GM12874 (cell line): ENCODE measurements at regions not wholly inside any gene's neighbourhood (a gene's known extent, or its start where the extent isn't known, plus 50 kb on each side); places are given as distances from the start of the nearest gene placed in this dataset.

Experiments
- TF ChIP-seq, protein P1 (sequence below): IDR thresholded peaks from 2 replicates; pipeline ENCODE4 v1.5.1; 2011; ENCODE audit warnings: low read depth, mild to moderate bottlenecking, control low read depth, low read length, moderate library complexity; ENCODE audit not compliant: insufficient read depth

DNA sequence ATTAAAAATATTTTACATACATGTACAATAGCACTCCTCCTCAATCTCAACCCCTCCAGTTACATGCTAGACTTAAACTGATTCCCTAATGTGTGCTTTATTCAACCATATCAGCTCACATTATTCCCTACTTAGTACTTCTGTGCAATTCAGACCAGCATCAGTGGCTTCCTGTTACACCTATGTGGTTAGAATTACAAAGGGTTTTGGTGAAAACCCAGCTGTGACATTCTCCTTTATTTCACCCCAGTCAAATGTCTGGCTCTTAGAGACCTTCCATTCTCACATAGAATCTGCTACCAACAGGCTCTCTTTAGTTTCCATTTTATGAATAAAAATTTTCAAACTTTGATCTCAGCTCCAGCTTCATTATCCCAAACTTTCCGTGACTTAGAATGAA lies 85.2 kb upstream of the SLC7A11 start:
- TF ChIP-seq, protein P1, sequence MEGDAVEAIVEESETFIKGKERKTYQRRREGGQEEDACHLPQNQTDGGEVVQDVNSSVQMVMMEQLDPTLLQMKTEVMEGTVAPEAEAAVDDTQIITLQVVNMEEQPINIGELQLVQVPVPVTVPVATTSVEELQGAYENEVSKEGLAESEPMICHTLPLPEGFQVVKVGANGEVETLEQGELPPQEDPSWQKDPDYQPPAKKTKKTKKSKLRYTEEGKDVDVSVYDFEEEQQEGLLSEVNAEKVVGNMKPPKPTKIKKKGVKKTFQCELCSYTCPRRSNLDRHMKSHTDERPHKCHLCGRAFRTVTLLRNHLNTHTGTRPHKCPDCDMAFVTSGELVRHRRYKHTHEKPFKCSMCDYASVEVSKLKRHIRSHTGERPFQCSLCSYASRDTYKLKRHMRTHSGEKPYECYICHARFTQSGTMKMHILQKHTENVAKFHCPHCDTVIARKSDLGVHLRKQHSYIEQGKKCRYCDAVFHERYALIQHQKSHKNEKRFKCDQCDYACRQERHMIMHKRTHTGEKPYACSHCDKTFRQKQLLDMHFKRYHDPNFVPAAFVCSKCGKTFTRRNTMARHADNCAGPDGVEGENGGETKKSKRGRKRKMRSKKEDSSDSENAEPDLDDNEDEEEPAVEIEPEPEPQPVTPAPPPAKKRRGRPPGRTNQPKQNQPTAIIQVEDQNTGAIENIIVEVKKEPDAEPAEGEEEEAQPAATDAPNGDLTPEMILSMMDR: no peak

DNA sequence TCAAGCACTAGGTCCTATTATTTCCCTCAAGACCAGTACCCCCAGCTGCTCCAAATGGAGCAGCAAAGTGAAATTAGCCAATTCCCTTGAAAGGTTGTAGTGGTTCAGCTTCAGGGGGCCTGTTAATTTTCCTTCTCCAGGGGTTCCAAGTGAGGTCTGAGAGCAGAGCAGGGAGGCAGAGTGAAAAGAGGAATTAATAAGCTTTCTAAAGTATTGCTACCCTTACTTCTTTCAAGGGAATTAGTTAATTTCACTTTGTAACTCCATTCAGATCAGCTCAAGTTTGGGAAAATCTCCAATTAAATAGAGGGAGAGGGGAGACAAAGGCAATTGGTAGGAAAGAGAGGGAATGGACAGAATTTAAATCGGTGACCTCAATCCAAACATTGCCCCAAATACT lies 78.7 kb upstream of the SLC7A11 start:
- TF ChIP-seq, protein P1: no peak

DNA sequence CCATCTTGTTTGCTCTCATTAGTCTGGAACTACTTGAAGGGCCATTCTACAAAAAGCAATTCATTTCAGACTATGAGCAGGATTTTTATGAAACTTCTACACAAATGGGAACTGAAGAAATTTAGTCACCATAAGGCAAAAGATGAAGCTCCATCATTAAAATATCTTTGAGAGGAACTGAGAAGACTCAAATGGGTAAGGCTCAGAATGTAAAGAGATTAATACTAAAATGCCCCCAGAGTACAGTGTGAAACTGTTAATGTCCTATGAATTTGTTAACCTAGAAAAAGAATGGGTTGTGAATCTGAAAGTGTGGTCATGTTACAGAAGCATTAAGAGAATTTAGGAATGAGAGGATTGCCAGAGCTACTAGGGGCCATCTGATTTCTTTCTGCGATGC lies 77.9 kb upstream of the SLC7A11 start:
- TF ChIP-seq, protein P1: no peak

DNA sequence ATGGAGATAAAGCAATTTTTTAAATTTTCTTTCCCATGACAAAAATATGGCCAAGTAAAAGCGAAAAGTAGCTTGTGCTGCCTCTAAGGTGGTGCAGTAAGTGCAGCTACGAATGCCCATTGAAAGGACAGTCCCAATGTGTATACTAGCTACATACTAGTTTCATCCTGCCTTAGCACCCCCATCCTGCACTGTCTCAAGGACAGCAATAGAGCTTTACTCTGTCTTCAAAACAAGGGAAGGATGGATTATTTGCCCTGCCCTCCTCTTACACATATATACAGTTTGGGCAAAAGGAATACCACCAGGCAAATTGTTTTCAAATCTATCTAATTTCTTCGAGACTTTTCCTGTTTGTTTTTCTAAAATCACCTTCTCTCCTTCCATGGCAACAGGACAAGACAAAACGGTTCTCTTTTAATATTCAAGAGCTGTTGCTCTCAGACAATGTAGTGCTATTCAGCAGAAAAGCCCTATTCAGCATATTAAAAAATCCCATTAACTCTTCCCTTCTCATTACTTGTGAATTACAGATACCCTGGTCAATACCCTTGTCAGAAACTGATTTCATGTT lies 75.1 kb upstream of the SLC7A11 start:
- TF ChIP-seq, protein P1: no peak

DNA sequence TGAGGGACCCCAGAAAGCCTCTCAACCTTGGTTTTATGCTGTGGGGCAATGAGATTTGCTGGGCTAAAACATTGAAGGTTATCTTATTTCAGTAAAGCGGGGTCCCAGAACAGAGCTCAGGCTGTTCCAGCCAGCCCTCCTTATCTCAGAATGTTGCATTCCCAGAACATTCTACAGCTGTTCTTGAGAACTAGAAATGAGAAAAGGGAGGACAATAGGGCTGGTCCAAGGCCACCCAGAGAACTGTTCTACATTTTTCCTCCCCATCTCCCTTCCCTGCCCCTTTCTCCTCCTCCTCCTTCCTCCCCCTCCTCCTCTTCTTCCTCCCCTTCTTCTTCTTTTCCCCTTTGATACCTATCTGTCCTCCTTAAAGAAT lies 70.4 kb upstream of the SLC7A11 start:
- TF ChIP-seq, protein P1: no peak

DNA sequence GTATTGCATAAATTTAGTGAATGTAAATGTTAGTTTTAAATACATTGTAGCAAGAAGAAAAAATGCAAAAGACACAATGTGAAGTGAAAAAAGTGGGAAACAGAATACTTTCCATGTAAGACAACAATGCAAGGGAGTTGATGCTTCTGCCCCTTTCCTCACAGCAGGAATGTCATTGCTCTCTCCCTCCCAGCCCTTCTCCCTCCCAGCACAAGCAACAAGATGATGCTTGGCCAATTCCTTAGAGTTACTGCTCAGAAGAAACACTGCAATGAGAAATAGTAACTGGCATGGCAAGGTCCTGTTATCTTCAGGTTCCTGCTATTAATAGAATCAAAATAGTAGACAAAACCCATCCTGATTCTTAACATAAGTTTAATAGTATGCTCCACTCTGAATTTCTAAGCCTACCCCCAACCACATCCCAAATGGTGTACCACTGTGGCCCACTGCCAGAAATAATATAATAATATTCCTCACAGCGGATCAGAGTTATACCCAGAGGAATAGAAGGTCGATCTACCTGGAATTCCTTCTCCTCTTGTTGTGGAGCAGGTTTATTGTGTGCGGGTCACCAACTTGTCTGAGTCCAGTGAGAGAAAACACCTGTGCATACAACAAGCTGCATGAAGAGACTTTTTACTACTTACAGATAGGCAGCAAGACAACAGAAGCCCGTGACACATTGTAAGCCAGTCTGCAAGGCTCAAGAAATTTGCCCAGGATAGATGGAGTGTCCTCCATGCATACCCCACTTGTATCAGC lies 69.8 kb upstream of the SLC7A11 start:
- TF ChIP-seq, protein P1: no peak

DNA sequence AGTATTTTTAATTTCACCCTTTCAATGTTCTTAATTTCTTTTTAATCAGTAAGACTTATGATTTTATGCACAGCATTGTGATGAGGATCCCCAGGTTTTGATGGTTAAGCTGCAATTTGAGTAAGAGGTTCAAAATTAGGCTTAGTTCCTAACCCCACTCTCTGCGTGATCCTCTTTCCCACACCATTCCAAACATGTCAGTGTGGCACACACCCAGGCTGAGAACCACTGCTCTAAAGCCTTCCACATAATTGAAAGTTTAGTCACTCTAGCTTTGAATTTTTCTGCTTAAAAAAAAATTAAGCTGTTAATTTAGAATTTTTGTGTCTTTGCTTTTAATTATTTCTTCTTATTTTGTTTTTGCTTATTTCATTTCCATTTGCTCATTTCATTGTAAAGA lies 68.8 kb upstream of the SLC7A11 start:
- TF ChIP-seq, protein P1: no peak
